ENCODE measurements at regions not wholly inside any gene's neighbourhood (a gene's known extent, or its start where the extent isn't known, plus 50 kb on each side); places are given as distances from the start of the nearest gene placed in this dataset.

DNA sequence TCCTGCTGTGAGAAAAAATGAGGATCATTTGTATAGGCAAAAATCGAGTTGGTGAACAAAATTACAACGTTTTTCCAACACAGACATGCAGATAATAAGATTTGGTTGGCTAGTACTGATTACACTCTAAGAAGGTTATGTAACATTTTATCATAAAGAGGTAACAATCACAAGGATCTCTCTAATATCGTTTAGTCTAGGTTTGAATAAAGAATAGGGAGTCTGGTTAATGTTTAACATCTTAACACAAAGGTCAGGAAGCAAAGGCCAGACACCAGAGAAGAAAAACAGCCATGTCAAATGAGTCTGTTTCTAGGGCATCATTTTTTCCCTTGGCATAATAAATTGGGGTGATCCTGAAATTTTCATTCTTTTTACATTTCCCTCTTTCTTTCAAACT is 207.4 kb upstream of the CHRM3 start:
- TF ChIP-seq, protein P1, sequence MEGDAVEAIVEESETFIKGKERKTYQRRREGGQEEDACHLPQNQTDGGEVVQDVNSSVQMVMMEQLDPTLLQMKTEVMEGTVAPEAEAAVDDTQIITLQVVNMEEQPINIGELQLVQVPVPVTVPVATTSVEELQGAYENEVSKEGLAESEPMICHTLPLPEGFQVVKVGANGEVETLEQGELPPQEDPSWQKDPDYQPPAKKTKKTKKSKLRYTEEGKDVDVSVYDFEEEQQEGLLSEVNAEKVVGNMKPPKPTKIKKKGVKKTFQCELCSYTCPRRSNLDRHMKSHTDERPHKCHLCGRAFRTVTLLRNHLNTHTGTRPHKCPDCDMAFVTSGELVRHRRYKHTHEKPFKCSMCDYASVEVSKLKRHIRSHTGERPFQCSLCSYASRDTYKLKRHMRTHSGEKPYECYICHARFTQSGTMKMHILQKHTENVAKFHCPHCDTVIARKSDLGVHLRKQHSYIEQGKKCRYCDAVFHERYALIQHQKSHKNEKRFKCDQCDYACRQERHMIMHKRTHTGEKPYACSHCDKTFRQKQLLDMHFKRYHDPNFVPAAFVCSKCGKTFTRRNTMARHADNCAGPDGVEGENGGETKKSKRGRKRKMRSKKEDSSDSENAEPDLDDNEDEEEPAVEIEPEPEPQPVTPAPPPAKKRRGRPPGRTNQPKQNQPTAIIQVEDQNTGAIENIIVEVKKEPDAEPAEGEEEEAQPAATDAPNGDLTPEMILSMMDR (IDR thresholded peaks at IDR 0.05) = no peak
- Histone ChIP-seq H3K36me3 (no peaks in the 10 kb centered on the region), H3K27ac (no peak overlapping the region), H3K9me3 (no peaks in the 10 kb centered on the region), H3K4me1 (ENCODE audit: control insufficient read depth in 1 of 2, insufficient read depth in 1 of 2, low read depth in 1 of 2, low read length in 1 of 2) (no peaks in the 10 kb centered on the region), H3K27me3 (no peaks in the 10 kb centered on the region), H3K4me3 (ENCODE audit: low read depth in 1 of 2, low read length in 1 of 2) (no peak overlapping the region)

DNA sequence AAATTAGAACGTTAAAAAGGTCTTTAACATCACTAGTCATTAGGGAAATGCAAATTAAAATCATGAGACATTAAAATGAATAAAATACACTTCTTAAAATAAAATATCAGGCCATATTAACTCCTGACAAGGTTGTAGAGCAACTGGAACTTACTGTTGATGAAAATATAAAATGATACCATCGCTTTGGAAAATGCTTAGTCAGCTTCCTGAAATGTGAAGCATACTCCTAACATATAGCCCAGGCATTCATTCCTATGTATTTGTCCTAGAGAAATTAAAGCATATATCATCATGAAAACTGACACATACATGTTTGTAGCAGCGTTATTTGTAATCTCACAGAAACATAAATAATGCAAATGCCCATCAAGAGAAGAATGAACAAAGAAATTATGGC is 211.5 kb upstream of the CHRM3 start:
- no peaks in the 10 kb centered on the region for H3K9me3 ChIP-seq
- H3K4me1 ChIP-seq (ENCODE audit: control insufficient read depth in 1 of 2, insufficient read depth in 1 of 2, low read depth in 1 of 2, low read length in 1 of 2) = peaks cover 4 to 6% of the 10 kb centered on the region in 2 experiments
- no peak overlapping the region for H3K4me3 ChIP-seq (ENCODE audit: low read depth in 1 of 2, low read length in 1 of 2)
- TF ChIP-seq, protein P1 (IDR thresholded peaks at IDR 0.05) = no peak
- no peaks in the 10 kb centered on the region for H3K27me3 ChIP-seq
- no peaks in the 10 kb centered on the region for H3K36me3 ChIP-seq
- H3K27ac ChIP-seq = no peak overlapping the region

DNA sequence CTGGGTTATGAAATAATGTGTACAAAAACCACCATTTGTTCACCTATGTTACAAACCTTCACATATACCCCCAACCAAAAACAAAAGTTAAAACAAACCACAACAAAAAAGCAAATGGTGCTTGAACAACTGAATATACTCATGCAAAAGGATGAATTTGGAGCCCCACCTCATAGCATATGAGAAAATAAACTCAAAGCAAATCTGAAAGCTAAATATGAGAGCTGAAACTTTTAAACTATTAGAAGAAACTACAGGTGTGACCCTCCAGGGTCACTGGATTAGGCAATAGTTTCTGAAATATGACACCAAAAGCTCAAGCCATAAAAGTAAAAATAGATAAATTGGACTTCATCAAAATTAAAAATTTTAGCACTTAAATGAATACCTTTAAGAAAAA is 215.5 kb upstream of the CHRM3 start:
- Histone ChIP-seq H3K4me3 (ENCODE audit: low read depth in 1 of 2, low read length in 1 of 2) (no peak overlapping the region), H3K27me3 (no peaks in the 10 kb centered on the region), H3K4me1 (ENCODE audit: control insufficient read depth in 1 of 2, insufficient read depth in 1 of 2, low read depth in 1 of 2, low read length in 1 of 2) (peaks cover 4 to 6% of the 10 kb centered on the region in 2 experiments), H3K9me3 (no peaks in the 10 kb centered on the region), H3K36me3 (no peaks in the 10 kb centered on the region), H3K27ac (no peak overlapping the region)
- TF ChIP-seq, protein P1 (IDR thresholded peaks at IDR 0.05) = no peak

DNA sequence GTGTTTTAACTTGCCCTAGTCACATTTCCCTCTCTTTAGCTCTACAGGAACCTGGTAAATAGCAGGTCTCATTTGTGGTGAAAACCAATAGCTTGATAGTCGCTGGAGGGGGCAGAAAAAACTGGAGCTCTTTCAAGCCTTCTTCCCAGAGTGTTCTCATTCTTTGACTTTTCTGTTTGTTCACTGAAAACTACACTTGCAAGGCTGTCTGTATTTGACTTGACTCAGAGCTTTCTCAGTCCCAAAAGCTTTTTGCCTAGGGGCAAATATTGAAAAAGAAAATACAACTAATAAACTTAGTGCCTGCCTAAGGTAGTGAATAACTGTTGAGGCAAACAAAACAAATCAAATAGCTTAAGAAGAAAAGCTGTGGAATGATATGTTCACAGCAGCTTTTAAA is 217.1 kb upstream of the CHRM3 start:
- TF ChIP-seq, protein P1 (IDR thresholded peaks at IDR 0.05) = no peak
- H3K27ac ChIP-seq = no peak overlapping the region
- no peaks in the 10 kb centered on the region for H3K9me3 ChIP-seq
- no peaks in the 10 kb centered on the region for H3K36me3 ChIP-seq
- H3K4me3 ChIP-seq (ENCODE audit: low read depth in 1 of 2, low read length in 1 of 2) = no peak overlapping the region
- H3K4me1 ChIP-seq (ENCODE audit: control insufficient read depth in 1 of 2, insufficient read depth in 1 of 2, low read depth in 1 of 2, low read length in 1 of 2) = peaks cover 4 to 6% of the 10 kb centered on the region in 2 experiments
- no peaks in the 10 kb centered on the region for H3K27me3 ChIP-seq

DNA sequence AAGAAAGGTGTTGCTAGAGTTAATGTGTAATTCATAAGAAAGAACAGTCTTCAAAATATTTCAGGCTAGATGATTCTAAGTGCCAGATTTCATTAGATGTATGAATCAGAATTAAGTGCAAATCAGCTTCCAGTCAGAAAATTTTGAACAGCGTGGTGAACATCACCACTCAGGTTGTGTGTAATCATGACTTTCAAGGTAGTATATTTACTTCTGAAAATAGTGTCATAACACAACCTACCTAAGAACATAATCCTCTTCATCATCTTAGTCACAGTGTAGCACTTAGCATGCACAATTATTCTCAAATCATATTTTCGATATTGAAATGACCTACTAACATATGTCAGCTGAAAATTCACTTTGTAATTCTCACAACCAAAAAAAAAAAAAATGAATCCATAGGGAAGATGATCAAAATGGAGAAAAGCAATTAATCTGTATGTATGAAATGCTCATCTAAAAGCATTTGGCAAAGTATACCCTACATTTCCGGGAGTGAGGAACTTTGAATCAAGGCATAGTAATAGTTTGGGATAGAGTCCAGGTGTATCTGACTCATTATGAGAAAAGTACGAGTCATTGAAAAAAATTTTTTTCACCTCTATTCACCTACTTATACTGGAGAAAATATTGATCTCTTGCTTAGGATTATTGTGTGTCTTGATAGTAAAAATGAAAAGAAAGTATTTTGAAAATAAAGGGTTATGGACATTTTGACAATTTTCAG is 221.8 kb upstream of the CHRM3 start:
- Histone ChIP-seq H3K27ac (no peak overlapping the region), H3K9me3 (no peaks in the 10 kb centered on the region), H3K4me3 (ENCODE audit: low read depth in 1 of 2, low read length in 1 of 2) (no peak overlapping the region), H3K36me3 (no peaks in the 10 kb centered on the region), H3K4me1 (ENCODE audit: control insufficient read depth in 1 of 2, insufficient read depth in 1 of 2, low read depth in 1 of 2, low read length in 1 of 2) (no peaks in the 10 kb centered on the region), H3K27me3 (no peaks in the 10 kb centered on the region)
- TF ChIP-seq, protein P1 (IDR thresholded peaks at IDR 0.05) = no peak

Measured in neutrophil (primary cell).